H9 (cell line): ENCODE measurements at regions not wholly inside any gene's neighbourhood (a gene's known extent, or its start where the extent isn't known, plus 50 kb on each side); places are given as distances from the start of the nearest gene placed in this dataset.

Experiments used
- DNase-seq: peaks from one replicate; pipeline ENCODE4 v3.0.0-alpha.2; 2017
- H2AFZ ChIP-seq: one replicate; pipeline ENCODE4 v1.6.1; 2013; ENCODE audit warnings: mild to moderate bottlenecking, low read length, control low read depth, moderate library complexity
- H2AK5ac ChIP-seq: 2 replicates; pipeline ENCODE4 v1.6.1; 2013; ENCODE audit warnings: low read length, control low read depth, mixed read lengths; ENCODE audit not compliant: insufficient read length
- H2BK120ac ChIP-seq: one replicate; pipeline ENCODE4 v1.6.1; 2013; ENCODE audit warnings: low read depth, mild to moderate bottlenecking, low read length, control low read depth, inconsistent platforms; ENCODE audit not compliant: poor library complexity, severe bottlenecking
- H2BK12ac ChIP-seq: 2 replicates; pipeline ENCODE4 v1.6.1; 2013; ENCODE audit warnings: low read length, control low read depth, mixed read lengths, low read depth; ENCODE audit not compliant: insufficient read length
- H2BK15ac ChIP-seq: 2 replicates; pipeline ENCODE4 v1.6.1; 2013; ENCODE audit warnings: low read depth, low read length, control low read depth
- H2BK20ac ChIP-seq: one replicate; pipeline ENCODE4 v1.6.1; 2013; ENCODE audit warnings: low read depth, mild to moderate bottlenecking, low read length, control low read depth, inconsistent platforms; ENCODE audit not compliant: poor library complexity, severe bottlenecking
- H2BK5ac ChIP-seq: 2 replicates; pipeline ENCODE4 v1.6.1; 2013; ENCODE audit warnings: low read length, control low read depth, mixed read lengths; ENCODE audit not compliant: insufficient read length
- H3K14ac ChIP-seq: 2 replicates; pipeline ENCODE4 v1.6.1; 2013; ENCODE audit warnings: low read length, control low read depth; ENCODE audit not compliant: insufficient read depth
- H3K18ac ChIP-seq: 2 replicates; pipeline ENCODE4 v1.6.1; 2013; ENCODE audit warnings: low read depth, mild to moderate bottlenecking, mixed read lengths, low read length, control low read depth; ENCODE audit not compliant: insufficient read length
- H3K23ac ChIP-seq: 2 replicates; pipeline ENCODE4 v1.6.1; 2013; ENCODE audit warnings: low read length, control low read depth, mixed read lengths, low read depth; ENCODE audit not compliant: insufficient read length
- H3K23me2 ChIP-seq: 2 replicates; pipeline ENCODE4 v1.6.1; 2013; ENCODE audit warnings: low read depth, mild to moderate bottlenecking, mixed read lengths, low read length, control low read depth; ENCODE audit not compliant: insufficient read length, poor library complexity, severe bottlenecking
- H3K27ac ChIP-seq: 2 replicates; pipeline ENCODE4 v1.5.1; 2013; ENCODE audit warnings: low read length, control low read depth, mixed read lengths, low read depth; ENCODE audit not compliant: insufficient read length
- H3K27me3 ChIP-seq: 2 replicates; pipeline ENCODE4 v1.6.1; 2013; ENCODE audit warnings: low read length, control low read depth, inconsistent platforms; ENCODE audit not compliant: insufficient read depth
- H3K4ac ChIP-seq: 2 replicates; pipeline ENCODE4 v1.6.1; 2013; ENCODE audit warnings: low read depth, mild to moderate bottlenecking, control low read depth, inconsistent platforms, low read length, moderate library complexity
- H3K4me1 ChIP-seq: 2 replicates; pipeline ENCODE4 v1.6.1; 2013; ENCODE audit warnings: low read length, control low read depth, inconsistent platforms; ENCODE audit not compliant: insufficient read depth
- H3K4me2 ChIP-seq: 2 replicates; pipeline ENCODE4 v1.6.1; 2013; ENCODE audit warnings: low read length, control low read depth, mixed read lengths; ENCODE audit not compliant: insufficient read length, insufficient read depth
- H3K56ac ChIP-seq: 2 replicates; pipeline ENCODE4 v1.6.1; 2013; ENCODE audit warnings: low read depth, mild to moderate bottlenecking, mixed read lengths, low read length, control low read depth; ENCODE audit not compliant: insufficient read length
- H3K79me1 ChIP-seq: 2 replicates; pipeline ENCODE4 v1.6.1; 2013; ENCODE audit warnings: low read depth, mild to moderate bottlenecking, moderate library complexity, low read length, control low read depth, inconsistent platforms; ENCODE audit not compliant: insufficient read depth, poor library complexity, severe bottlenecking
- H3K79me2 ChIP-seq: 2 replicates; pipeline ENCODE4 v1.6.1; 2013; ENCODE audit warnings: low read length, control low read depth, inconsistent platforms; ENCODE audit not compliant: insufficient read depth
- H3K9ac ChIP-seq: 2 replicates; pipeline ENCODE4 v1.6.1; 2013; ENCODE audit warnings: low read length, control low read depth, mixed read lengths; ENCODE audit not compliant: insufficient read length; ENCODE audit errors: extremely low read depth
- H3K9me3 ChIP-seq: one replicate; pipeline ENCODE4 v1.6.1; 2013; ENCODE audit warnings: low read depth, low read length, inconsistent platforms; ENCODE audit not compliant: control insufficient read depth
- H3T11ph ChIP-seq: one replicate; pipeline ENCODE4 v1.6.1; 2013; ENCODE audit warnings: mild to moderate bottlenecking, low read length, control low read depth, inconsistent platforms
- H4K20me1 ChIP-seq: one replicate; pipeline ENCODE4 v1.6.1; 2013; ENCODE audit not compliant: control insufficient read depth, insufficient read length, insufficient read depth
- H4K5ac ChIP-seq: 2 replicates; pipeline ENCODE4 v1.6.1; 2013; ENCODE audit warnings: low read depth, mild to moderate bottlenecking, mixed read lengths, low read length, control low read depth; ENCODE audit not compliant: insufficient read length
- H4K8ac ChIP-seq: replicated peaks from 2 replicates; pipeline ENCODE4 v1.6.1; 2013; ENCODE audit warnings: low read length, control low read depth, mixed read lengths, low read depth; ENCODE audit not compliant: insufficient read length
- H4K91ac ChIP-seq: 2 replicates; pipeline ENCODE4 v1.6.1; 2013; ENCODE audit warnings: low read depth, mild to moderate bottlenecking, moderate library complexity, mixed read lengths, low read length, control low read depth; ENCODE audit not compliant: insufficient read length
- H3K27ac Mint-ChIP-seq, 3 experiments: 2 replicates in 2 of 3; 3 replicates in 1 of 3; pipeline ENCODE4 v1.8.0; 2020 to 2021; ENCODE audit warnings: mixed read lengths in 3 of 3, mild to moderate bottlenecking in 1 of 3, moderate library complexity in 1 of 3
- H3K27me3 Mint-ChIP-seq: 2 replicates; pipeline ENCODE4 v1.8.0; 2021; ENCODE audit warnings: low read depth, mild to moderate bottlenecking, moderate library complexity, mixed read lengths
- H3K36me3 Mint-ChIP-seq, 3 experiments: 2 replicates in 2 of 3; 3 replicates in 1 of 3; pipeline ENCODE4 v1.8.0; 2020 to 2021; ENCODE audit warnings: low read depth in 3 of 3, mixed read lengths in 3 of 3; ENCODE audit not compliant: insufficient read depth in 1 of 3
- H3K4me1 Mint-ChIP-seq, 2 experiments: 2 replicates each; pipeline ENCODE4 v1.8.0; 2020; ENCODE audit warnings: mixed read lengths in 2 of 2
- H3K4me3 Mint-ChIP-seq, 2 experiments: 2 replicates in 1 of 2; 3 replicates in 1 of 2; pipeline ENCODE4 v1.8.0; 2020 to 2021; ENCODE audit warnings: mild to moderate bottlenecking in 2 of 2, mixed read lengths in 2 of 2, moderate library complexity in 1 of 2
- H3K9me3 Mint-ChIP-seq, 2 experiments: 2 replicates in 1 of 2; 3 replicates in 1 of 2; pipeline ENCODE4 v1.8.0; 2020; ENCODE audit warnings: mild to moderate bottlenecking in 2 of 2, mixed read lengths in 2 of 2, moderate library complexity in 1 of 2
- CTCF ChIP-seq: fragments of 200-600 bp; sonication (generic); conservative IDR thresholded peaks from 3 replicates; pipeline ENCODE4 v1.8.0; 2021; ENCODE audit warnings: antibody characterized with exemption, mild to moderate bottlenecking
- WGBS: extraction: QIAGEN DNeasy Blood & Tissue Kit; methylation state at CpG from one replicate; pipeline ENCODE4 v1.1.7; 2013; ENCODE audit warnings: missing lambda C conversion rate, low lambda C conversion rate, mixed read lengths; ENCODE audit not compliant: insufficient read length; ENCODE audit errors: extremely low coverage; 5-methylcytosine and 5-hydroxymethylcytosine counted together

GRCh38 chr9:78778318-78778717 lies 481.4 kb downstream of the PSAT1 start:
- H3K79me1 ChIP-seq = no peaks in the 10 kb centered on the region
- no CpG with 5 or more reads among the region's 3 CpGs for WGBS

More at GRCh38 chr9:78778318-78778717, 481.4 kb downstream of the PSAT1 start:
- Histone ChIP-seq H3K27ac (no peak overlapping the region), H2BK120ac (no peak overlapping the region), H4K5ac (no peak overlapping the region), H3K79me2 (no peaks in the 10 kb centered on the region), H4K91ac (no peak overlapping the region), H2BK5ac (no peak overlapping the region), H3T11ph (no peak overlapping the region), H3K4me2 (no peak overlapping the region), H3K23me2 (no peaks in the 10 kb centered on the region), H2BK20ac (no peak overlapping the region), H3K18ac (no peak overlapping the region), H2BK15ac (no peak overlapping the region), H3K9ac (no peak overlapping the region), H3K4me1 (peaks cover 8% of the 10 kb centered on the region), H4K20me1 (no peaks in the 10 kb centered on the region), H3K23ac (no peak overlapping the region), H3K27me3 (no peaks in the 10 kb centered on the region), H3K14ac (no peak overlapping the region), H4K8ac (no peak overlapping the region), H3K4ac (no peak overlapping the region), H2AFZ (no peak overlapping the region), H2AK5ac (no peak overlapping the region), H3K56ac (no peak overlapping the region), H3K9me3 (no peaks in the 10 kb centered on the region), H2BK12ac (no peak overlapping the region)
- Mint-ChIP-seq H3K36me3 (no peaks in the 10 kb centered on the region), H3K9me3 (no peaks in the 10 kb centered on the region), H3K27ac (no peak overlapping the region), H3K4me3 (no peak overlapping the region), H3K4me1 (peaks cover 19 to 27% of the 10 kb centered on the region in 2 experiments), H3K27me3 (no peaks in the 10 kb centered on the region; the same call in 1 of the 2 replicates)
- TF ChIP-seq CTCF = no peak
- DNase-seq = no peak
